IMR-90 (cell line): ENCODE measurements at regions not wholly inside any gene's neighbourhood (a gene's known extent, or its start where the extent isn't known, plus 50 kb on each side); places are given as distances from the start of the nearest gene placed in this dataset.

Experiments used
- ATAC-seq: fragments of 200-7000 bp; cut with Tn5 transposase; 2 replicates; pipeline ENCODE4 v1.9.1; 2020; ENCODE audit warnings: low read depth, mild to moderate bottlenecking, moderate library complexity
- BruUV-seq: library from RNA; stranded (reverse); fragments of 400-500 nt; replicated peaks from 2 replicates; lab custom pipeline; 2021; lab: Mats Ljungman, UMichigan
- CTCF ChIA-PET: fragments of 300-600 bp; formaldehyde crosslinking; extraction: SDS; loops from one replicate; lab custom pipeline; 2021; ENCODE audit warnings: antibody characterized with exemption; lab: Yijun Ruan, JAX
- POLR2A ChIA-PET: fragments of 300-600 bp; sonication (Branson Sonifier 250); formaldehyde crosslinking; loops from one replicate; lab custom pipeline; 2022; ENCODE audit warnings: antibody characterized with exemption; ENCODE audit not compliant: unreplicated experiment; lab: Charles Lee
- DNase-seq: peaks from one replicate; pipeline ENCODE4 v3.0.0; 2013
- H2AFZ ChIP-seq: replicated peaks from 2 replicates; pipeline ENCODE3; 2013; ENCODE audit warnings: low read length, mild to moderate bottlenecking; ENCODE audit not compliant: poor library complexity
- H2AK5ac ChIP-seq: 2 replicates; pipeline ENCODE4 v1.6.1; 2013; ENCODE audit warnings: low read depth, low read length, inconsistent platforms
- H2AK9ac ChIP-seq: replicated peaks from 2 replicates; pipeline ENCODE3; 2013; ENCODE audit warnings: mild to moderate bottlenecking, low read depth, low read length, moderate library complexity; ENCODE audit not compliant: poor library complexity
- H2BK120ac ChIP-seq: 2 replicates; pipeline ENCODE4 v1.6.1; 2013; ENCODE audit warnings: low read depth, low read length, inconsistent platforms
- H2BK15ac ChIP-seq: 3 replicates; pipeline ENCODE4 v1.6.1; 2013; ENCODE audit warnings: low read depth, low read length, inconsistent platforms
- H2BK20ac ChIP-seq: 2 replicates; pipeline ENCODE4 v1.6.1; 2013; ENCODE audit warnings: low read depth, mild to moderate bottlenecking, inconsistent platforms, low read length, moderate library complexity
- H2BK5ac ChIP-seq: 2 replicates; pipeline ENCODE4 v1.6.1; 2013; ENCODE audit warnings: mild to moderate bottlenecking, low read depth, low read length, inconsistent platforms; ENCODE audit not compliant: poor library complexity, severe bottlenecking
- H3K14ac ChIP-seq: replicated peaks from 2 replicates; pipeline ENCODE4 v1.6.1; 2013; ENCODE audit warnings: low read depth, low read length, inconsistent platforms
- H3K18ac ChIP-seq: 2 replicates; pipeline ENCODE4 v1.6.1; 2013; ENCODE audit warnings: low read depth, low read length, control low read depth
- H3K23ac ChIP-seq: 2 replicates; pipeline ENCODE4 v1.6.1; 2013; ENCODE audit warnings: low read depth, low read length, inconsistent platforms
- H3K27ac ChIP-seq: 2 replicates; pipeline ENCODE4 v1.5.1; 2013; ENCODE audit warnings: mild to moderate bottlenecking, control low read depth, low read length; ENCODE audit not compliant: insufficient read depth
- H3K27me3 ChIP-seq: 2 replicates; pipeline ENCODE4 v1.6.1; 2013; ENCODE audit warnings: low read length; ENCODE audit not compliant: control insufficient read depth, insufficient read depth
- H3K36me3 ChIP-seq: 2 replicates; pipeline ENCODE4 v1.6.1; 2013; ENCODE audit warnings: low read length, mixed read lengths; ENCODE audit not compliant: control insufficient read depth, insufficient read depth
- H3K4ac ChIP-seq: 2 replicates; pipeline ENCODE4 v1.6.1; 2013; ENCODE audit warnings: low read depth, low read length, inconsistent platforms
- H3K4me1 ChIP-seq: 2 replicates; pipeline ENCODE4 v1.6.1; 2013; ENCODE audit warnings: low read length, mixed read lengths; ENCODE audit not compliant: control insufficient read depth, insufficient read depth
- H3K4me2 ChIP-seq: 2 replicates; pipeline ENCODE4 v1.6.1; 2013; ENCODE audit warnings: low read depth, mild to moderate bottlenecking, control low read depth, low read length, moderate library complexity
- H3K4me3 ChIP-seq: 2 replicates; pipeline ENCODE4 v1.5.1; 2013; ENCODE audit warnings: low read depth, mild to moderate bottlenecking, control low read depth, low read length, moderate library complexity; ENCODE audit not compliant: insufficient read depth
- H3K56ac ChIP-seq: 2 replicates; pipeline ENCODE4 v1.6.1; 2013; ENCODE audit warnings: low read length, inconsistent platforms; ENCODE audit not compliant: insufficient read depth; ENCODE audit errors: extremely low read depth
- H3K79me1 ChIP-seq, 2 experiments: 2 replicates each; pipeline ENCODE4 v1.6.1; 2013; ENCODE audit warnings: low read length in 2 of 2, inconsistent platforms in 1 of 2, low read depth in 1 of 2
- H3K9ac ChIP-seq: 2 replicates; pipeline ENCODE4 v1.6.1; 2013; ENCODE audit warnings: low read depth, low read length, control low read depth
- H3K9me1 ChIP-seq: 2 replicates; pipeline ENCODE4 v1.6.1; 2013; ENCODE audit warnings: low read length, inconsistent platforms; ENCODE audit not compliant: insufficient read depth
- H3K9me3 ChIP-seq: 2 replicates; pipeline ENCODE4 v1.6.1; 2013; ENCODE audit warnings: low read length; ENCODE audit not compliant: control insufficient read depth, insufficient read depth
- H4K20me1 ChIP-seq: 2 replicates; pipeline ENCODE4 v1.6.1; 2013; ENCODE audit warnings: low read length, inconsistent platforms; ENCODE audit not compliant: insufficient read depth
- H4K5ac ChIP-seq: 2 replicates; pipeline ENCODE4 v1.6.1; 2013; ENCODE audit warnings: mild to moderate bottlenecking, low read depth, low read length, control low read depth
- H4K8ac ChIP-seq, 2 experiments: 2 replicates each; pipeline ENCODE4 v1.6.1; 2013; ENCODE audit warnings: low read depth in 2 of 2, low read length in 2 of 2, control low read depth in 1 of 2, inconsistent platforms in 1 of 2
- H4K91ac ChIP-seq: 2 replicates; pipeline ENCODE4 v1.6.1; 2013; ENCODE audit warnings: low read depth, low read length, inconsistent platforms; ENCODE audit not compliant: insufficient read depth
- BHLHE40 ChIP-seq: fragments of 150-350 bp; IDR thresholded peaks from 2 replicates; pipeline ENCODE4 v1.6.1; 2016; ENCODE audit warnings: mild to moderate bottlenecking, low read depth, low read length
- FOS ChIP-seq: fragments of 150-350 bp; IDR thresholded peaks from 2 replicates; pipeline ENCODE4 v1.6.1; 2016; ENCODE audit warnings: low read depth, low read length
- MXI1 ChIP-seq: IDR thresholded peaks from 2 replicates; pipeline ENCODE4 v1.6.1; 2012; ENCODE audit warnings: low read depth, mild to moderate bottlenecking, low read length, moderate library complexity, borderline replicate concordance
- WGBS, 2 experiments: methylation state at CpG; one replicate each; pipeline versions ENCODE4 v1.1.5 to v1.1.7; 2013; ENCODE audit warnings: missing lambda C conversion rate in 2 of 2; ENCODE audit not compliant: insufficient read length in 1 of 2; ENCODE audit errors: extremely low coverage in 2 of 2; 5-methylcytosine and 5-hydroxymethylcytosine counted together
- dilution Hi-C: fragments of 300-500 bp; cut with HindIII; formaldehyde crosslinking; loops from one replicate; pipeline ENCODE4 v1.14.3; 2018; ENCODE audit warnings: low sequenced_read_pairs; ENCODE audit not compliant: unreplicated experiment
- in situ Hi-C: fragments of 300-500 bp; cut with MboI; formaldehyde crosslinking; loops from 3 replicates; pipeline ENCODE4 v1.14.3; 2019; ENCODE audit warnings: low sequenced_read_pairs, inconsistent platforms, mixed read lengths
- intact Hi-C: fragments of 100-400 bp; cut with micrococcal nuclease; formaldehyde crosslinking; loops from 2 replicates; pipeline ENCODE4 v1.10.0; 2022

GRCh38 chr10:30254926-30255325 lies 94.2 kb downstream of the MTPAP start:
- BruUV-seq, result no TSS peak
- Histone ChIP-seq H3K79me1 (no peaks in the 10 kb centered on the region), H3K4ac (no peak overlapping the region), H3K4me1 (no peaks in the 10 kb centered on the region), H2AK5ac (no peak overlapping the region), H4K20me1 (no peaks in the 10 kb centered on the region), H3K4me2 (no peak overlapping the region), H3K23ac (no peak overlapping the region), H4K5ac (no peak overlapping the region), H2BK20ac (no peak overlapping the region), H3K36me3 (no peaks in the 10 kb centered on the region), H4K8ac (no peak overlapping the region), H3K4me3 (no peak overlapping the region), H3K9me3 (peaks cover 2% of the 10 kb centered on the region; the same call in 1 of the 2 replicates), H3K9ac (no peak overlapping the region), H2BK15ac (no peak overlapping the region), H2AK9ac (no peak overlapping the region), H2AFZ (no peak overlapping the region), H3K56ac (no peak overlapping the region), H3K27ac (no peak overlapping the region), H2BK120ac (no peak overlapping the region), H3K14ac (no peak overlapping the region), H4K91ac (no peak overlapping the region), H3K18ac (no peak overlapping the region), H2BK5ac (no peak overlapping the region), H3K27me3 (peaks cover 5% of the 10 kb centered on the region; the same call in 1 of the 2 replicates), H3K9me1 (no peaks in the 10 kb centered on the region)
- ATAC-seq (no peak), DNase-seq (no peak)
- dilution Hi-C loops, result no loop called here
- TF ChIP-seq FOS, result no peak
- TF ChIP-seq BHLHE40, result no peak
- no peak for TF ChIP-seq MXI1
- WGBS, 2 experiments, result no CpG with 5 or more reads among the region's 1 CpG
- ChIA-PET POLR2A (no interaction called here), CTCF (no interaction called here)
- in situ Hi-C loops, result no loop called here
- intact Hi-C loops, result no loop called here
